ENCODE measurements at regions not wholly inside any gene's neighbourhood (a gene's known extent, or its start where the extent isn't known, plus 50 kb on each side); places are given as distances from the start of the nearest gene placed in this dataset.

- TF ChIP-seq CTCF (IDR thresholded peaks at IDR 0.05) (no peak), POLR2A (IDR thresholded peaks at IDR 0.05) (no peak)
Measured at GRCh38 chr7:130986261-130986690, 252.3 kb upstream of the KLF14 start.

Measured in testis (tissue), 2 donors.